ENCODE measurements at regions not wholly inside any gene's neighbourhood (a gene's known extent, or its start where the extent isn't known, plus 50 kb on each side); places are given as distances from the start of the nearest gene placed in this dataset.

- no peak for TF ChIP-seq CTCF (IDR thresholded peaks at IDR 0.05)
- DNase-seq (ENCODE audit: low spot score in 2 of 2), result no peak
- intact Hi-C loops (cut with DNase I), result no loop called here
Measured at GRCh38 chr12:58378028-58378427, 436.7 kb downstream of the ATP23 start.

GRCh38 chr12:58381546-58381945, 440.2 kb downstream of the ATP23 start:
- DNase-seq (ENCODE audit: low spot score in 2 of 2), result no peak
- Histone ChIP-seq H3K36me3 (no peaks in the 10 kb centered on the region), H3K4me3 (no peak overlapping the region), H3K27ac (no peak overlapping the region), H3K9me3 (no peaks in the 10 kb centered on the region), H3K4me1 (no peaks in the 10 kb centered on the region), H3K27me3 (no peaks in the 10 kb centered on the region)
- intact Hi-C loops (cut with DNase I), result no loop called here
- no peak for TF ChIP-seq CTCF (IDR thresholded peaks at IDR 0.05)

More at GRCh38 chr12:58378028-58378427, 436.7 kb downstream of the ATP23 start:
- no peaks in the 10 kb centered on the region for H3K4me1 ChIP-seq
- no peak overlapping the region for H3K4me3 ChIP-seq
- no peaks in the 10 kb centered on the region for H3K36me3 ChIP-seq
- no peak overlapping the region for H3K27ac ChIP-seq
- H3K27me3 ChIP-seq, result no peaks in the 10 kb centered on the region
- H3K9me3 ChIP-seq, result no peaks in the 10 kb centered on the region

DNA sequence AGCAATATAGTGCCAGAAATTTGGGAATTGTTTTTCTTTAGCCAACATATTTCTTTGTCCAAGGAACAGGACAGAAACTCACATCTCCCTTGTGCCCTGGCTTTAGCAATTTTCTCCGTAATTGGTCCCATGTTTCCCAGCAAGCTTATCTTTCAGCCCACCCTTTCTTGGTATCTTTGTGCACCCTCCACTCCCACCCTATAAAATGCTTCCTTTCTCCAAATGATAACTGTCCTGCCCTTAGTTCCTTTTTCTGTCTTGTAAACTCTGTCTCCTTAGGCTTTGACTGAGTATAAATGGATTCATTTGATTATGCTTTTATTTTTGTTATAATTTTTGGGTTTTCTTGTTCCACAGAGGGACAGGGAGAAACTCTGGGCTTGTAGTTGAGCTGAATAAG, 442.8 kb downstream of the ATP23 start:
- no peak for DNase-seq (ENCODE audit: low spot score in 2 of 2)
- H3K36me3 ChIP-seq, result no peaks in the 10 kb centered on the region
- H3K27me3 ChIP-seq, result no peaks in the 10 kb centered on the region
- no peak for TF ChIP-seq CTCF (IDR thresholded peaks at IDR 0.05)
- no peak overlapping the region for H3K27ac ChIP-seq
- no peaks in the 10 kb centered on the region for H3K4me1 ChIP-seq
- H3K4me3 ChIP-seq, result no peak overlapping the region
- intact Hi-C loops (cut with DNase I), result no loop called here
- H3K9me3 ChIP-seq, result no peaks in the 10 kb centered on the region

DNA sequence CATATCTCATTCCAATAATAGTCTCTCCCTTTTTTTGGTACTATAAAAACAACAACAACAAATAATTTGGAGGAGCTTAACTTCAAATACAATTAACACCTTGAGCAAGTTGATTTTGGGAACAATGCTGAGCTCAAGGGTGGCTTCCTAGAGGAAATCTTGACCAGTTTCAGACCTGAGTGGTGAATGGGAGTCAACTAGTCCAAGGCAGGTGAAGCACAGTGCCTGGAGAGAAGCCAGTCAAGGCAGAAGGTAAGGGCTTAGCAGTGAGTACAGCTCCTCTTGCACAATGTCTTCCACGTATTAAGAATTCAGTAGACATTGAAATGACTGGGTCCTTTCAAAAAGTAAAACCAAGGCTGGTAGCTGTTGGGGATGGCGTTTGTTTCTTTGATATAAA, 444.8 kb downstream of the ATP23 start:
- no peaks in the 10 kb centered on the region for H3K36me3 ChIP-seq
- H3K4me1 ChIP-seq, result no peaks in the 10 kb centered on the region
- H3K27ac ChIP-seq, result no peak overlapping the region
- no peaks in the 10 kb centered on the region for H3K9me3 ChIP-seq
- intact Hi-C loops (cut with DNase I), result no loop called here
- no peak for DNase-seq (ENCODE audit: low spot score in 2 of 2)
- H3K27me3 ChIP-seq, result no peaks in the 10 kb centered on the region
- H3K4me3 ChIP-seq, result no peak overlapping the region
- no peak for TF ChIP-seq CTCF (IDR thresholded peaks at IDR 0.05)

GRCh38 chr12:58387199-58387598, 445.8 kb downstream of the ATP23 start:
- no peak for DNase-seq (ENCODE audit: low spot score in 2 of 2)
- Histone ChIP-seq H3K27ac (no peak overlapping the region), H3K36me3 (no peaks in the 10 kb centered on the region), H3K4me1 (no peaks in the 10 kb centered on the region), H3K4me3 (no peak overlapping the region), H3K27me3 (no peaks in the 10 kb centered on the region), H3K9me3 (no peaks in the 10 kb centered on the region)
- TF ChIP-seq CTCF (IDR thresholded peaks at IDR 0.05), result no peak
- intact Hi-C loops (cut with DNase I), result no loop called here

GRCh38 chr12:58388261-58388660, 446.9 kb downstream of the ATP23 start:
- intact Hi-C loops (cut with DNase I), result no loop called here
- Histone ChIP-seq H3K27me3 (no peaks in the 10 kb centered on the region), H3K27ac (no peak overlapping the region), H3K4me3 (no peak overlapping the region), H3K4me1 (no peaks in the 10 kb centered on the region), H3K9me3 (no peaks in the 10 kb centered on the region), H3K36me3 (no peaks in the 10 kb centered on the region)
- no peak for DNase-seq (ENCODE audit: low spot score in 2 of 2)
- TF ChIP-seq CTCF (IDR thresholded peaks at IDR 0.05), result no peak
